ENCODE measurements at regions not wholly inside any gene's neighbourhood (a gene's known extent, or its start where the extent isn't known, plus 50 kb on each side); places are given as distances from the start of the nearest gene placed in this dataset.

DNA sequence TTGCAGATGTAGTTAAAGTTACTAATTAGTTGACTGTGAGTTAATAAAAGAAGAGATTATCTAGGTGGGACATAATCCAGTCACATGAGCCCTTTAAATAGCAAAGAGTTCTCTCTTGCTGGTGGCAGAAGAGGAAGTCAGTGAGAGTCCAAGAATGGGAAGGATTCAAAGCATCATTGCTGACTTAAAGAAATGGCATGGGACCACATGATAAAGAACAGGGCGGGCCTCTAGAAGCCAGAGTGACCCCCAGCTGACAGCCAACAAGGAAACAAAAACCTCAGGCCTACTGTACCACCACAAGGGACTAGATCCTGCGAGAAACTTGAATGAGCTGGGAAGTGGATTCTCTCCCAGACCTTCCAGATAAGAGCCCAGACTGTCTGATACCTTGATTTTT, 447.2 kb upstream of the CCDC54 start:
- H3K9ac ChIP-seq (ENCODE audit: insufficient read length, low read depth) = no peak overlapping the region

DNA sequence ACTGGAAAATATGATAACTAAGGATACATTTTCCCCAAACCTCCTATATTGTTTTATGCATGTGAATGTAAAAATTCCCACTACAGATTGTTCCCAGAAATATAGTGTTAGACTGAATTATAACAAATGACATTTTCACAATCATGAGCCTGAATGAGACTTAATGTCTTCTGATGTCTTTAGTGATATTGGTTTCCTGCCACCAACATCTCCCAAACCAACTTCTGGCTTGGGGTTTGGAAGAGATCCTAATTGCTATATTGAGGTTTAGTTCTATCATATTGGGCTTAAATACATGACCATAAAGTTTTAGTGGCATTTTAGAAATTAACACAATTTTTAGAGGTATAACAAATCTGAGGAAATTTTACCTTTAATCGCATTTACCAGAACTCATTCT, 445.3 kb upstream of the CCDC54 start:
- Histone ChIP-seq H3K27me3 (ENCODE audit: insufficient read depth, insufficient read length) (no peaks in the 10 kb centered on the region), H3K9me3 (ENCODE audit: insufficient read depth, low read length) (no peaks in the 10 kb centered on the region; the same call in 1 of the 2 replicates), H3K4me1 (ENCODE audit: insufficient read depth, insufficient read length) (no peaks in the 10 kb centered on the region), H3K4me3 (ENCODE audit: insufficient read length, low read depth) (no peak overlapping the region), H3K36me3 (ENCODE audit: insufficient read depth, insufficient read length, low read length) (no peaks in the 10 kb centered on the region), H3K9ac (ENCODE audit: insufficient read length, low read depth) (no peak overlapping the region)
- TF ChIP-seq ZNF274 (IDR thresholded peaks at IDR 0.05; ENCODE audit: low read depth, low read length) (no peak), SUZ12 (IDR thresholded peaks at IDR 0.05; ENCODE audit: extremely low read depth, insufficient read depth, insufficient read length) (no peak), YY1 (IDR thresholded peaks at IDR 0.05; ENCODE audit: insufficient read depth, insufficient read length) (no peak)
- no peak for DNase-seq (ENCODE audit: low read depth, low spot score)

More for the DNA sequence above, 447.2 kb upstream of the CCDC54 start:
- no peak for TF ChIP-seq YY1 (IDR thresholded peaks at IDR 0.05; ENCODE audit: insufficient read depth, insufficient read length)
- TF ChIP-seq ZNF274 (IDR thresholded peaks at IDR 0.05; ENCODE audit: low read depth, low read length) = no peak
- TF ChIP-seq SUZ12 (IDR thresholded peaks at IDR 0.05; ENCODE audit: extremely low read depth, insufficient read depth, insufficient read length) = no peak
- Histone ChIP-seq H3K4me1 (ENCODE audit: insufficient read depth, insufficient read length) (no peaks in the 10 kb centered on the region), H3K36me3 (ENCODE audit: insufficient read depth, insufficient read length, low read length) (no peaks in the 10 kb centered on the region), H3K4me3 (ENCODE audit: insufficient read length, low read depth) (no peak overlapping the region), H3K27me3 (ENCODE audit: insufficient read depth, insufficient read length) (no peaks in the 10 kb centered on the region), H3K9me3 (ENCODE audit: insufficient read depth, low read length) (no peaks in the 10 kb centered on the region; the same call in 1 of the 2 replicates)
- DNase-seq (ENCODE audit: low read depth, low spot score) = no peak

GRCh38 chr3:106936337-106936736, 440.9 kb upstream of the CCDC54 start:
- Histone ChIP-seq H3K4me1 (ENCODE audit: insufficient read depth, insufficient read length) (no peaks in the 10 kb centered on the region), H3K27me3 (ENCODE audit: insufficient read depth, insufficient read length) (no peaks in the 10 kb centered on the region), H3K36me3 (ENCODE audit: insufficient read depth, insufficient read length, low read length) (no peaks in the 10 kb centered on the region), H3K9me3 (ENCODE audit: insufficient read depth, low read length) (peaks cover 8% of the 10 kb centered on the region), H3K9ac (ENCODE audit: insufficient read length, low read depth) (no peak overlapping the region), H3K4me3 (ENCODE audit: insufficient read length, low read depth) (no peak overlapping the region)
- TF ChIP-seq ZNF274 (IDR thresholded peaks at IDR 0.05; ENCODE audit: low read depth, low read length) = no peak
- TF ChIP-seq SUZ12 (IDR thresholded peaks at IDR 0.05; ENCODE audit: extremely low read depth, insufficient read depth, insufficient read length) = no peak
- no peak for TF ChIP-seq YY1 (IDR thresholded peaks at IDR 0.05; ENCODE audit: insufficient read depth, insufficient read length)
- DNase-seq (ENCODE audit: low read depth, low spot score) = no peak

DNA sequence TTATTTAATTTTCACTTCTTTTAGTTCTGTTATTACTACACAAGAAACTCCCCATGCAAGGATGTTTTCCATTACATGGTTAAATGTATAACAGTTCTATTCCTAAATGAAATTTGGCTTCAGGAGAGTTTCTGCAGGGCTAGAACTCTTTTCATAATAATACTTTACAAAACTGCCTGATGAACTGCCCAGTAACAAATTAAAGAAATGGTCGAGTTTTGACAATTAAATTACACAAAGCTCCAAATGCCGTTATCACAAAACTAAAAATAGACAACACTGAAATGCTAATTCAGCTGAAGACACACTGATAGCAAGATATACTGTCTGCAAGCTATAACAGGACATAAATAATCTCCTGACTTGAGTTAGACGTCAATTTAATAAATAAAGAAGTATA, 435.2 kb upstream of the CCDC54 start:
- Histone ChIP-seq H3K4me3 (ENCODE audit: insufficient read length, low read depth) (no peak overlapping the region), H3K4me1 (ENCODE audit: insufficient read depth, insufficient read length) (no peaks in the 10 kb centered on the region), H3K9ac (ENCODE audit: insufficient read length, low read depth) (no peak overlapping the region), H3K36me3 (ENCODE audit: insufficient read depth, insufficient read length, low read length) (no peaks in the 10 kb centered on the region), H3K27me3 (ENCODE audit: insufficient read depth, insufficient read length) (no peaks in the 10 kb centered on the region), H3K9me3 (ENCODE audit: insufficient read depth, low read length) (peaks cover 8% of the 10 kb centered on the region; the same call in 1 of the 2 replicates)
- no peak for DNase-seq (ENCODE audit: low read depth, low spot score)
- TF ChIP-seq SUZ12 (IDR thresholded peaks at IDR 0.05; ENCODE audit: extremely low read depth, insufficient read depth, insufficient read length) (no peak), ZNF274 (IDR thresholded peaks at IDR 0.05; ENCODE audit: low read depth, low read length) (no peak), YY1 (IDR thresholded peaks at IDR 0.05; ENCODE audit: insufficient read depth, insufficient read length) (no peak)

DNA sequence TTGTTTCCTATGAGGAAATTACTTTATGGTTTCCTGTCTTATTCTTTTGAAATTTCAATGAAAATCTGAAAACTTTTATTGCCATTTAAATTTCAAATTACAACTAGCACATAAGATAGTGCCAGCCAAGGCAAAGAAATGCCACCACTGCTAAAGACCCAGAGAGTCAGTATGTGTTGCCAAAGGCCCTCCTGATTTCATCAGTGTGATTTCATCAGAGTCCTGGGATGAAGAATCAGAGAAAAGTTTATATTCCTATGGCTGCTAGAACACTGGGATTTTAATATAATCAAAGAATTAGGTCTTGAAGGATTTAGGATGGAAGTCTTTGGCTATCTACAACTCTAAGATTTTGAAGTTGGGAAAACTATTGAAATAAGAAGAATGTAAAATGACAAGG, 434.2 kb upstream of the CCDC54 start:
- H3K9me3 ChIP-seq (ENCODE audit: insufficient read depth, low read length) = peaks cover 8% of the 10 kb centered on the region; the same call in 1 of the 2 replicates
- H3K27me3 ChIP-seq (ENCODE audit: insufficient read depth, insufficient read length) = no peaks in the 10 kb centered on the region
- H3K36me3 ChIP-seq (ENCODE audit: insufficient read depth, insufficient read length, low read length) = no peaks in the 10 kb centered on the region
- no peak overlapping the region for H3K9ac ChIP-seq (ENCODE audit: insufficient read length, low read depth)
- H3K4me3 ChIP-seq (ENCODE audit: insufficient read length, low read depth) = no peak overlapping the region
- no peak for TF ChIP-seq ZNF274 (IDR thresholded peaks at IDR 0.05; ENCODE audit: low read depth, low read length)
- TF ChIP-seq YY1 (IDR thresholded peaks at IDR 0.05; ENCODE audit: insufficient read depth, insufficient read length) = no peak
- TF ChIP-seq SUZ12 (IDR thresholded peaks at IDR 0.05; ENCODE audit: extremely low read depth, insufficient read depth, insufficient read length) = no peak
- H3K4me1 ChIP-seq (ENCODE audit: insufficient read depth, insufficient read length) = no peaks in the 10 kb centered on the region
- DNase-seq (ENCODE audit: low read depth, low spot score) = no peak

- H3K4me3 ChIP-seq (ENCODE audit: insufficient read length, low read depth) = no peak overlapping the region
- no peaks in the 10 kb centered on the region for H3K27me3 ChIP-seq (ENCODE audit: insufficient read depth, insufficient read length)
- H3K4me1 ChIP-seq (ENCODE audit: insufficient read depth, insufficient read length) = no peaks in the 10 kb centered on the region
- no peak overlapping the region for H3K9ac ChIP-seq (ENCODE audit: insufficient read length, low read depth)
- TF ChIP-seq ZNF274 (IDR thresholded peaks at IDR 0.05; ENCODE audit: low read depth, low read length) = no peak
- no peak for TF ChIP-seq SUZ12 (IDR thresholded peaks at IDR 0.05; ENCODE audit: extremely low read depth, insufficient read depth, insufficient read length)
- TF ChIP-seq YY1 (IDR thresholded peaks at IDR 0.05; ENCODE audit: insufficient read depth, insufficient read length) = no peak
- H3K36me3 ChIP-seq (ENCODE audit: insufficient read depth, insufficient read length, low read length) = no peaks in the 10 kb centered on the region
- DNase-seq (ENCODE audit: low read depth, low spot score) = no peak
- peaks cover 2% of the 10 kb centered on the region; the same call in 1 of the 2 replicates for H3K9me3 ChIP-seq (ENCODE audit: insufficient read depth, low read length)
Measured at GRCh38 chr3:106945435-106945834, 431.8 kb upstream of the CCDC54 start.

- H3K4me3 ChIP-seq (ENCODE audit: insufficient read length, low read depth) = no peak overlapping the region
- no peak overlapping the region for H3K9ac ChIP-seq (ENCODE audit: insufficient read length, low read depth)
- DNase-seq (ENCODE audit: low read depth, low spot score) = no peak
- no peaks in the 10 kb centered on the region for H3K9me3 ChIP-seq (ENCODE audit: insufficient read depth, low read length)
- no peaks in the 10 kb centered on the region for H3K27me3 ChIP-seq (ENCODE audit: insufficient read depth, insufficient read length)
- no peak for TF ChIP-seq ZNF274 (IDR thresholded peaks at IDR 0.05; ENCODE audit: low read depth, low read length)
- no peak for TF ChIP-seq YY1 (IDR thresholded peaks at IDR 0.05; ENCODE audit: insufficient read depth, insufficient read length)
- no peak for TF ChIP-seq SUZ12 (IDR thresholded peaks at IDR 0.05; ENCODE audit: extremely low read depth, insufficient read depth, insufficient read length)
- no peaks in the 10 kb centered on the region for H3K4me1 ChIP-seq (ENCODE audit: insufficient read depth, insufficient read length)
- H3K36me3 ChIP-seq (ENCODE audit: insufficient read depth, insufficient read length, low read length) = no peaks in the 10 kb centered on the region
Measured at GRCh38 chr3:106946866-106947265, 430.4 kb upstream of the CCDC54 start.
